ENCODE measurements at regions not wholly inside any gene's neighbourhood (a gene's known extent, or its start where the extent isn't known, plus 50 kb on each side); places are given as distances from the start of the nearest gene placed in this dataset.

DNA sequence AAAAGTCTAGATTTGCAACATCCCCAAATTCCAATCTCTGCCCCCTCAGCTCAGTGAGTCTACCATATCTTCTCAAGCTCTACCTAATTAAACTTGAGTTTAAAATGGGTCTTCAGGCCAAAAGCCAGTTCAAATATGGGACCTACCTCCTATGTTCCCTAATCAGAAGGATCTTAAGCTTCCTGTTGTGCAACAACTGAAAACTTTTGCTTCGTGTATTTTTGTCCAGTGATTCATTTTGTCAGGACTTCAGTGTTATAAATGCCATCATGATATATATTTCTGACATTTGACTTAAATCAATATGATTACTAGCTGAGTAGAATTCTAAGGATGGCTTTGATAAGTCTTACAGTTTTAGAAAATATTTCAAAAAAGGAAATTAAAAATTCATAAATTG is 622.6 kb upstream of the PTCHD4 start (continued):
- TF ChIP-seq, protein P1, sequence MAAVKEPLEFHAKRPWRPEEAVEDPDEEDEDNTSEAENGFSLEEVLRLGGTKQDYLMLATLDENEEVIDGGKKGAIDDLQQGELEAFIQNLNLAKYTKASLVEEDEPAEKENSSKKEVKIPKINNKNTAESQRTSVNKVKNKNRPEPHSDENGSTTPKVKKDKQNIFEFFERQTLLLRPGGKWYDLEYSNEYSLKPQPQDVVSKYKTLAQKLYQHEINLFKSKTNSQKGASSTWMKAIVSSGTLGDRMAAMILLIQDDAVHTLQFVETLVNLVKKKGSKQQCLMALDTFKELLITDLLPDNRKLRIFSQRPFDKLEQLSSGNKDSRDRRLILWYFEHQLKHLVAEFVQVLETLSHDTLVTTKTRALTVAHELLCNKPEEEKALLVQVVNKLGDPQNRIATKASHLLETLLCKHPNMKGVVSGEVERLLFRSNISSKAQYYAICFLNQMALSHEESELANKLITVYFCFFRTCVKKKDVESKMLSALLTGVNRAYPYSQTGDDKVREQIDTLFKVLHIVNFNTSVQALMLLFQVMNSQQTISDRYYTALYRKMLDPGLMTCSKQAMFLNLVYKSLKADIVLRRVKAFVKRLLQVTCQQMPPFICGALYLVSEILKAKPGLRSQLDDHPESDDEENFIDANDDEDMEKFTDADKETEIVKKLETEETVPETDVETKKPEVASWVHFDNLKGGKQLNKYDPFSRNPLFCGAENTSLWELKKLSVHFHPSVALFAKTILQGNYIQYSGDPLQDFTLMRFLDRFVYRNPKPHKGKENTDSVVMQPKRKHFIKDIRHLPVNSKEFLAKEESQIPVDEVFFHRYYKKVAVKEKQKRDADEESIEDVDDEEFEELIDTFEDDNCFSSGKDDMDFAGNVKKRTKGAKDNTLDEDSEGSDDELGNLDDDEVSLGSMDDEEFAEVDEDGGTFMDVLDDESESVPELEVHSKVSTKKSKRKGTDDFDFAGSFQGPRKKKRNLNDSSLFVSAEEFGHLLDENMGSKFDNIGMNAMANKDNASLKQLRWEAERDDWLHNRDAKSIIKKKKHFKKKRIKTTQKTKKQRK (IDR thresholded peaks at IDR 0.05; ENCODE audit: low read depth, low read length), result no peak
- TF ChIP-seq MYC (IDR thresholded peaks at IDR 0.05; ENCODE audit: insufficient read depth, insufficient read length, insufficient replicate concordance, low read length, severe bottlenecking) (no peak), RAD51 (IDR thresholded peaks at IDR 0.05) (no peak), JUNB (IDR thresholded peaks at IDR 0.05) (no peak), CHD1 (IDR thresholded peaks at IDR 0.05; ENCODE audit: low read depth, low read length) (no peak), SMARCA5 (IDR thresholded peaks at IDR 0.05) (no peak), IKZF1 (conservative IDR thresholded peaks at IDR 0.05) (no peak), RFX5 (IDR thresholded peaks at IDR 0.05; ENCODE audit: low read depth, low read length) (no peak), KDM1A (IDR thresholded peaks at IDR 0.05; ENCODE audit: borderline replicate concordance) (no peak)

DNA sequence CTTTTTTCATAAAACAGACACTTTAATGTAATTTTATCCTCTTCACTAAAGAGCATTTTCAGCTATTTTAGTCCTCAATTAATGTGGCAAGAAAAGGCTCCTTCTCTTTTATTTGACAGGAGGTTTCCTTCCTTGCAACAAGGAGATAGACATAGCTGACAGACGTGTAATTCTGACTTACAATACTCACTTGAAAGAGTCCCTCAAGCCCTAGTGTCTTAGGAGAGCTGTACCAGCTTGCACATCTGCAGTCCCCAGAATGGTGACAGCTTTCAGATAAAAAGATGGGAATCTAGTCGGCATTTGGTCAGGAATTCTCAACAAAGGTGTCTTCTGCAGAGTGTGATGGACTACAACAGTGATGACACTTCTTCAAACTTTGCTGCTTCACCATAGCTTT is 603.7 kb upstream of the PTCHD4 start:
- Histone ChIP-seq H3K27me3 (replicated peaks in 1 of 2; ENCODE audit: control insufficient read depth in 2 of 2, insufficient read depth in 2 of 2, low read length in 1 of 2) (no peaks in the 10 kb centered on the region), H3K36me3 (ENCODE audit: control insufficient read depth in 2 of 2, insufficient read depth in 2 of 2, low read length in 1 of 2) (no peaks in the 10 kb centered on the region), H2AFZ (ENCODE audit: control insufficient read depth, low read depth, low read length) (no peak overlapping the region), H3K79me2 (ENCODE audit: control insufficient read depth, insufficient read depth, low read length) (no peaks in the 10 kb centered on the region), H3K9ac (ENCODE audit: control insufficient read depth, insufficient read depth, low read length) (no peak overlapping the region), H3K4me1 (ENCODE audit: control insufficient read depth, insufficient read depth, low read length) (no peaks in the 10 kb centered on the region), H3K27ac (ENCODE audit: control insufficient read depth, insufficient read depth) (no peak overlapping the region), H3K9me3 (replicated peaks; ENCODE audit: control insufficient read depth, insufficient read depth, low read length) (no peaks in the 10 kb centered on the region), H4K20me1 (ENCODE audit: control insufficient read depth, insufficient read depth) (no peaks in the 10 kb centered on the region), H3K4me3 (no peak overlapping the region), H3K4me2 (ENCODE audit: control insufficient read depth, insufficient read depth) (no peak overlapping the region)
- no TSS peak for BruUV-seq (replicated peaks)
- in situ Hi-C loops (cut with MboI) (no loop called here), intact Hi-C loops (cut with micrococcal nuclease; ENCODE audit: unreplicated experiment) (no loop called here)
- SMC1A ChIA-PET (ENCODE audit: uncharacterized antibody, unreplicated experiment), result interaction anchor here (1.2 kb wide), 1 partner anchor 11 kb away, joined by 3 read pairs; no protein-coding TSS in a partner anchor
- 0% methylated on average over 2 of the region's 2 CpGs for WGBS (ENCODE audit: insufficient coverage, insufficient replicate concordance, low lambda C conversion rate, missing lambda C conversion rate)
- CTCF ChIA-PET, result no interaction called here
- no peak for ATAC-seq
- DNase-seq (ENCODE audit: low read depth, low spot score), result no peak
- POLR2A ChIA-PET, result no interaction called here
- RAD21 ChIA-PET (ENCODE audit: unreplicated experiment), result no interaction called here
- FAIRE-seq, result no peak
- TF ChIP-seq NBN (IDR thresholded peaks at IDR 0.05), result no peak
- no peak for TF ChIP-seq MEF2B (IDR thresholded peaks at IDR 0.05; ENCODE audit: partially characterized antibody, poor library complexity, severe bottlenecking)
- no peak for TF ChIP-seq TCF7 (IDR thresholded peaks at IDR 0.05; ENCODE audit: borderline replicate concordance)
- no peak for TF ChIP-seq SIX5 (IDR thresholded peaks at IDR 0.05; ENCODE audit: low read depth, low read length, severe bottlenecking)
- no peak for TF ChIP-seq NRF1 (conservative IDR thresholded peaks at IDR 0.05; ENCODE audit: low read depth, low read length)
- TF ChIP-seq ZBTB4 (CRISPR knock-in tag; IDR thresholded peaks at IDR 0.05), result no peak

Measured in GM12878 (cell line).